ENCODE measurements at regions not wholly inside any gene's neighbourhood (a gene's known extent, or its start where the extent isn't known, plus 50 kb on each side); places are given as distances from the start of the nearest gene placed in this dataset.

DNA sequence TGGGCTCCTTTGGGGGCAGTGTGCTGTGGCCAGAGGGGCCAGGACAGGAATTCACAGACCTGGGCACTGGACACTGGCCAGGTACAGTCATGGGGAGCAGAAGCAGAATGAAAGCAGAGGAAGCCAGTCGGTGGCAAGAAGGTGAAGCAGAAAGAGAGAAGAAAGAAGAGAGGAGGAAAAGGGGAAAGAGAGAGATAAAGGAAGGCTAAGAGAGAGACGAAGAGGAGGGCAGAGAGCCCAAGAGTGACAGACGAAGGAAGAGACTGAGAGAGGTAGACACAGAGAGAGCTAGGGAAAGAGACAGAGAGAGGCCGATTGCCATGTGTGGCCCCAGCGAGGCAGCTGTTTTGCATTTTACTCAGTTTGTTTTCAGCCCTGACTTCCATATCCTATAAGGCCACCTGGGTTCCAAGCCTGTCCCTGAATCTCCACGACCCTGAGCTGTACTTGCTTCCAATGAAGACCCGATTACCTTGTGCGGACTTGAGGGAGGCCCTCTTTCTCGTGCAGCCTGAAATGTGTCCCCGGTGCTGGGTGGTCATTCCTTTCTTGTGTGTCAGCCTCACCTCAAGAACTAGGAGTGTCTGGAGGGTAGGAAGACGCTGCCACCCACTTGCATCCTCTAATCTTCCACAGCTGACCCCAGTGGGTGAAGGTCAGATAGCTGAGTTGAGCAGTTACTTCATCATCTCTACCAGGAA, 73.9 kb downstream of the LSM3 start:
- H3K4me3 ChIP-seq (ENCODE audit: low read depth, low read length): no peak overlapping the region
- DNase-seq (ENCODE audit: low read depth): no peak
- TF ChIP-seq CTCF (IDR thresholded peaks at IDR 0.05; ENCODE audit: insufficient read depth, low read depth, low read length): no peak

DNA sequence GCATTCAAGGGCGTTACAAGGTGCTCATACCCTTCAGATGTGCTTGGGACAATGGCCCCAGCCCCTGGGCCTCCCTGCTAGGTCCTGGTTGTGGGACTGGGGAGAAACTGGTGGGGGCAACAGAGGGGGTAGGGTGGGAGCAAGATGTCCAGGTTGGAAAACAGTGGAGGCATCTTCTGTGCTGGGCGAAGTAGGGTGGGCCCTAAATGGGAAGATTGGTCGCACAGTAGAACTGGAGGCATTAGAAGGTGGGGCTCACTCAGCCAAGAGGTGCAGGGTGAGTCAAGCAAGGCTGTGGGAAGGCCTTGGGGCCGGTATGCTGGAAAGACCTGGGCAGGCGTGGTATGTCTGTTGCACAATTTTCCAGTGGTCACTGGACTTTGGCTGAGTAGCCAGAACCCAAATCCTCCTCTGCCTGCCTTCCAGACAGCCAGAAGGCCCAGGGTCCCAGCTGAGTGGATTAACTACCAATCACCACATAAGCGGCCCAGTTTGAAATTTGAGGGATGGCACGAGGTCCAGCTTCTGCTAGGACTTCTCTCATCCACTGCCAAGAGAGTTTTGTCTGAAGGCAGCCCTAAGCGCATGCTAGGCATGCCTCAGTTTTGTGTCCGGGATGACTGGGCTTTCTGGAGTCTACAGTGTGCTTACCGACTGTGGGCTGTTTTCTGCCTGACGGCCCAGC, 74.5 kb downstream of the LSM3 start:
- peak; percentile 79 for DNase-seq (ENCODE audit: low read depth)
- H3K4me3 ChIP-seq (ENCODE audit: low read depth, low read length): no peak overlapping the region
- TF ChIP-seq CTCF (IDR thresholded peaks at IDR 0.05; ENCODE audit: insufficient read depth, low read depth, low read length): no peak

DNA sequence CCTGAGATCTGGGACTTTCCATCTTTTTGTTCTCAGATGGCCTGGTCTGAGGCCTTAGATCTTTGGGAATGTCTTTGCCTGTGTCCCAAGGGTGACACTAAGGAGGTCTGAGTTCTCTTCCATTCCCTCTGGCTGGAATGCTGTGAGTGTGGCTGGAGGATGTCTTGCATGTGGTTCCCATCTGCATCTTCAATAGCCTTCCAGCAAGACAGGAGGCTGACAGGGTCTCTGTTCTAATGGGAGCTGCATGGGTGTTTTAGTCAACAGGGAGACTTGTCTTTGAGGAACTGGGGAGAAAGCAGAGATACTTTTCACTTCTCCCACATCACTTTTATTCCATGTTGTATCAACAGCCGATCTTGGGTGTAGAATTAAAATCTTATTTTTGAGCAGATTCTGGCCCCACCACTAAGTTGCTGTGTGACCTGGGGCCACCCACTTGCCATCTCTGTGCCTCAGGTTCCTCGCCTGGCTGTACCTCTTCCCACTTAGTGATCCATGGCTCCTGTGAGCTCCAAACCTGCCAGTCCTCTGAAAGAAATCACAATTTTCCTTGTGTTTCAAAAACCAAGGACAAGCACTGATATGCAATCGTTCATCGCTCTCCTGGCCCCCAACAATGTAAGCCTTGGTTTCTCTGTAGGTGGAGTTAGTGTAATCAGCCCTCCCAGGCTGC, 75.2 kb downstream of the LSM3 start:
- no peak overlapping the region for H3K4me3 ChIP-seq (ENCODE audit: low read depth, low read length)
- DNase-seq (ENCODE audit: low read depth): no peak
- no peak for TF ChIP-seq CTCF (IDR thresholded peaks at IDR 0.05; ENCODE audit: insufficient read depth, low read depth, low read length)

DNA sequence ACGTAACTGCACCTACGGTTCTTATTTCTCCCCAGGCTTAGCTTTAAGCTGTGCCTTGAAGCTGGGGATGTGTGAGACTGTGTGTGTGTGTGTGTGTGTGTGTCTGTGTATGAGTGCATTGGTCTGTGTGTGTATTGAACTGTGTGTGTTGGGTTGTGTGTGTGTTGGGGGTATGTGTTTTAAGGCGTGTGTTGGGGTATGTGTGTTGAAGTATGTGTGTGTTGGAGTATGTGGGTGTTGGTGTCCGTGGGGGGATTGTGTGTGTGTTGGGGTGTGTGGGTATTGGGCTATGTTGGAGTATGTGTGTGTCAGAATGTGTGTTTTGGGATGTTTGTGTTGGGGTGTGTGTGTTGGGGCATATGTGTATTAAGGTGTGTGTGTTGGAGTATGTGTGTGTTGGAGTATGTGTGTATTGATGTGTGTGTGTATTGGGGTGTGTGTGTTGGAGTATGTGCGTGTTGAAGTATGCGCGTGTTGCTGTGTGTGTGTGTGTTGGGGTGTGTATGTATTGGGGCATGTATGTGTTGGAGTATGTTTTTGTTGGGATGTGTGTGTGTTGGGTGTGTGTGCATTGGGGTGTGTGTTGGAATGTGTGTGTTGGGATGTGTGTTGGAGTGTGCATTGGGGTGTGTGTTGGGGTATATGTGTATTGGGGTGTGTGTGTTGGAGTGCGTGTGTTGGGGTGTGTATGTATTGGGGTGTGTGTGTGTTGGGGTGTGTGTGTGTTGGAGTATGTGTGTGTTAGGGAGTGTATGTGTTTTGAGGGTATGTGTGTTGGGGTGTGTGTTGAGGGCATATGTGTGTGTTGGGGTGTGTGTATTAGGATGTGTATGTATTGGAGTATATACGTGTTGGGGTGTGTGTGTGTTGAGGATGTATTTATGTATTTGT, 76.4 kb downstream of the LSM3 start:
- TF ChIP-seq CTCF (IDR thresholded peaks at IDR 0.05; ENCODE audit: insufficient read depth, low read depth, low read length): no peak
- no peak for DNase-seq (ENCODE audit: low read depth)
- no peak overlapping the region for H3K4me3 ChIP-seq (ENCODE audit: low read depth, low read length)

DNA sequence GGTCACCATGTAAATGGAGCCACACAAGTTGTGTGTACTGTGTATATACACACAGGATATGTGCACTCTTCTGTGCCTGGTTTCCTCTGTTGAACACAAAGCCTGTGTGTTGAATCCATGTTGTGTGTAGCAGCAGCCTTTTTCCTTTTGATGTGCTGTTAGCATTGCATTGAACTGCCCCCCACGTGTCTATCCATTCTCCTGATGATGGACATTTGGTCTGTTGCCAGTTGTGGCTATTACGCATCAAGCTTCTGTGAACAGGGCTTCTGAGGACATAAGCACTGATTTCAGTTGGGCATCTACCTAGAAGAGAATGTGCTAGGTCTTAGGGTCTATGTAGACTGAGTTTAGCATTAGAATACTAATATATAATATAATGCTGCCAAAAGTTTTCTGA, 77.4 kb downstream of the LSM3 start:
- no peak overlapping the region for H3K4me3 ChIP-seq (ENCODE audit: low read depth, low read length)
- TF ChIP-seq CTCF (IDR thresholded peaks at IDR 0.05; ENCODE audit: insufficient read depth, low read depth, low read length): no peak
- no peak for DNase-seq (ENCODE audit: low read depth)

- H3K4me3 ChIP-seq (ENCODE audit: low read depth, low read length): no peak overlapping the region
- no peak for TF ChIP-seq CTCF (IDR thresholded peaks at IDR 0.05; ENCODE audit: insufficient read depth, low read depth, low read length)
- DNase-seq (ENCODE audit: low read depth): no peak
Measured at GRCh38 chr3:14256561-14257342, 78.1 kb downstream of the LSM3 start.

Data from fibroblast of villous mesenchyme (primary cell).